Adrenal gland (tissue), 9 donors: ENCODE measurements at regions not wholly inside any gene's neighbourhood (a gene's known extent, or its start where the extent isn't known, plus 50 kb on each side); places are given as distances from the start of the nearest gene placed in this dataset.

Experiments
- DNase-seq, 7 donors: peaks; one replicate each; pipeline ENCODE4 v3.0.0-alpha.2; 2019 to 2020
- H3K27ac ChIP-seq, 5 donors: fragments of 200-600 bp; sonication (generic) in 4 of 5; 1 replicate in 3 of 5; 2 replicates in 2 of 5; pipeline versions ENCODE4 v1.5.1 to v1.8.0; 2016 to 2020; ENCODE audit warnings: mild to moderate bottlenecking in 1 of 5
- H3K27me3 ChIP-seq: fragments of 200-600 bp; 2 replicates; pipeline ENCODE4 v1.8.0; 2021
- H3K36me3 ChIP-seq, 2 donors: fragments of 200-600 bp; replicated peaks in 1 of 2; 1 replicate in 1 of 2; 2 replicates in 1 of 2; pipeline versions ENCODE4 v1.5.1 to v1.8.0; 2018 to 2022
- H3K4me1 ChIP-seq, 2 donors: fragments of 200-600 bp; replicated peaks in 1 of 2; 1 replicate in 1 of 2; 2 replicates in 1 of 2; pipeline versions ENCODE4 v1.5.1 to v1.8.0; 2018 to 2021
- H3K4me3 ChIP-seq, 4 donors: fragments of 200-600 bp; sonication (generic) in 3 of 4; one replicate each; pipeline ENCODE4 v1.5.1; 2016 to 2018
- H3K9me3 ChIP-seq, 3 donors: fragments of 200-600 bp; sonication (generic) in 1 of 3; replicated peaks in 1 of 3; 1 replicate in 2 of 3; 2 replicates in 1 of 3; pipeline versions ENCODE4 v1.5.1 to v1.8.0; 2016 to 2021
- POLR2A ChIP-seq, 2 donors: fragments of 450-650 bp; IDR thresholded peaks; one replicate each; pipeline ENCODE4 v1.6.1; 2017; ENCODE audit warnings: antibody characterized with exemption in 2 of 2, mild to moderate bottlenecking in 2 of 2, moderate library complexity in 1 of 2
- WGBS, 4 donors: extraction: QIAGEN DNeasy Blood & Tissue Kit in 2 of 4; methylation state at CpG; one replicate each; pipeline versions ENCODE4 v1.1.5 to v1.1.7; 2013 to 2017; 5-methylcytosine and 5-hydroxymethylcytosine counted together
- intact Hi-C, 2 donors: fragments of 100-400 bp; cut with DNase I; formaldehyde crosslinking; loops; one replicate each; pipeline versions ENCODE4 v1.14.1 to v1.15.0; 2022 to 2023
- TF ChIP-seq, protein P1 (sequence below), 6 experiments: fragments of 450-650 bp in 4 of 6; fragments of 200-600 bp in 2 of 6; sonication (generic) in 1 of 6; IDR thresholded peaks; 1 replicate in 5 of 6; 2 replicates in 1 of 6; pipeline versions ENCODE4 v1.5.1 to v1.8.0; 2016 to 2021; ENCODE audit warnings: antibody characterized with exemption in 6 of 6, mild to moderate bottlenecking in 2 of 6, moderate library complexity in 1 of 6
- donor health status: healthy with polysubstance abuse.
- donor health status: Bipolar disorder and iron deficiency.
- donor health status: DM: yes; HTN: yes; CAD: no.
- donor health status: DM: no; HTN: no; CAD: no.
- donor health status: DM: no; HTN: no; CAD: no.

DNA sequence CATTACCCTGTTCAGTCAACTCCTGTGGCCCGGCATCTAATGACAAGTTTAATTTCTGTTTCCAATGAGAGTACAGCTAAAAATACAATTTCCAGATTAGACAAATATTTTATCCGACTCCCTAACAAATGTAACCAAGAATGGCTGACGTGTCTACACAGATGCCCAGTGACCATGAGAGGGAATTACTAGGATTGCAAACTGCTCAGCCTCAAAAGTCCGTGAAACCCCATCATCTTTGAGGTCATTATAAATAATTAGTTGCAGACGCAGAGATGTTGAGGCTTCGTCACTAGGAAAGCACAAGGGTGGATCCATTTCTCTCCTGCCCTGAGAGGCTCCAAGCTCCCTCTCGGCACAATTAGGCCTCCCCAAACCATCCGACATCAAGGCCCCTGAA lies 104.1 kb upstream of the ZNF507 start:
- Histone ChIP-seq H3K36me3 (no peaks in the 10 kb centered on the region), H3K4me1 (no peaks in the 10 kb centered on the region), H3K27ac (no peak overlapping the region), H3K4me3 (no peak overlapping the region), H3K9me3 (no peaks in the 10 kb centered on the region), H3K27me3 (no peaks in the 10 kb centered on the region)
- no peak for DNase-seq
- intact Hi-C loops: no loop called here
- WGBS, 4 donors: 73 to 78% (median 76%) methylated on average over 8 of the region's 8 CpGs
- no peak for TF ChIP-seq POLR2A (IDR thresholded peaks at IDR 0.05)
- TF ChIP-seq, protein P1, sequence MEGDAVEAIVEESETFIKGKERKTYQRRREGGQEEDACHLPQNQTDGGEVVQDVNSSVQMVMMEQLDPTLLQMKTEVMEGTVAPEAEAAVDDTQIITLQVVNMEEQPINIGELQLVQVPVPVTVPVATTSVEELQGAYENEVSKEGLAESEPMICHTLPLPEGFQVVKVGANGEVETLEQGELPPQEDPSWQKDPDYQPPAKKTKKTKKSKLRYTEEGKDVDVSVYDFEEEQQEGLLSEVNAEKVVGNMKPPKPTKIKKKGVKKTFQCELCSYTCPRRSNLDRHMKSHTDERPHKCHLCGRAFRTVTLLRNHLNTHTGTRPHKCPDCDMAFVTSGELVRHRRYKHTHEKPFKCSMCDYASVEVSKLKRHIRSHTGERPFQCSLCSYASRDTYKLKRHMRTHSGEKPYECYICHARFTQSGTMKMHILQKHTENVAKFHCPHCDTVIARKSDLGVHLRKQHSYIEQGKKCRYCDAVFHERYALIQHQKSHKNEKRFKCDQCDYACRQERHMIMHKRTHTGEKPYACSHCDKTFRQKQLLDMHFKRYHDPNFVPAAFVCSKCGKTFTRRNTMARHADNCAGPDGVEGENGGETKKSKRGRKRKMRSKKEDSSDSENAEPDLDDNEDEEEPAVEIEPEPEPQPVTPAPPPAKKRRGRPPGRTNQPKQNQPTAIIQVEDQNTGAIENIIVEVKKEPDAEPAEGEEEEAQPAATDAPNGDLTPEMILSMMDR (IDR thresholded peaks at IDR 0.05): no peak

DNA sequence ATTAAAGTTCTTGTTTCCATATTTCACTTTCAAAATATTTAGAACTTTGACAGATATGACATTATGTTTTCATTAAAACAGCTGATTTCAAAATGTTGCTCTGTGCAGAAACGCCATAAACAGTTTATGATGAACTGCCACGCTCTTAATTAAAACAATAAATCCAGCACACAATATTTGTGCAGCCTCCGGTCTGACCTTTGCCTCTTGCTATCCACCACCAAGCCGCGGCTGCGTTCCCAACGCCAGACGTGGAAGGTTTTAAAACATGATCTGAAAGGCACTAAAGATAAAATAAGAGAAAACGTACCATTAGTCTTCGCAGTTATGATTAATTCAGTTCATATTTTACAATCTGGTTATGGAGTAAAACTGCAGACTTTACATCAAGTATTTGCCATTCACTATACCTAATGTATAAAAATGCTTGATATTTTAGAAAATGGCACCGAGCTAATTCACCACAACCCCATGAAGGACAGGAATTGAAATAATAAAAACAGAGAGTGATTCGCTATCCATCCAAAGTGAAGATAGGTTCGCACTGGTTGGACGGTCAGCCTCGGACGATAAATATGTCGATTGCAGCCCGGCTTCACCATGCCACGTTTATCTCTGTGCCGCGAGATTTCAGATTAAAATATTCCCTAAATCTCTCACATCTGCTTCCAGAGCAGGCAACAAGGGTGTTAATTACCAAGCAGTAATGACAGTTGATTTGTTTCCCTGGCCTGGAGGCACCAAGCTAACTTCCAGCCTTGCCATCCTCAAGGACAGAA lies 103.3 kb upstream of the ZNF507 start:
- TF ChIP-seq POLR2A (IDR thresholded peaks at IDR 0.05): no peak
- TF ChIP-seq, protein P1 (IDR thresholded peaks at IDR 0.05): no peak
- WGBS, 4 donors: 66 to 77% (median 72%) methylated on average over 21 of the region's 21 CpGs
- Histone ChIP-seq H3K27ac (no peak overlapping the region), H3K4me3 (no peak overlapping the region), H3K9me3 (no peaks in the 10 kb centered on the region), H3K27me3 (no peaks in the 10 kb centered on the region), H3K4me1 (no peaks in the 10 kb centered on the region), H3K36me3 (no peaks in the 10 kb centered on the region)
- DNase-seq: no peak
- intact Hi-C loops: no loop called here

DNA sequence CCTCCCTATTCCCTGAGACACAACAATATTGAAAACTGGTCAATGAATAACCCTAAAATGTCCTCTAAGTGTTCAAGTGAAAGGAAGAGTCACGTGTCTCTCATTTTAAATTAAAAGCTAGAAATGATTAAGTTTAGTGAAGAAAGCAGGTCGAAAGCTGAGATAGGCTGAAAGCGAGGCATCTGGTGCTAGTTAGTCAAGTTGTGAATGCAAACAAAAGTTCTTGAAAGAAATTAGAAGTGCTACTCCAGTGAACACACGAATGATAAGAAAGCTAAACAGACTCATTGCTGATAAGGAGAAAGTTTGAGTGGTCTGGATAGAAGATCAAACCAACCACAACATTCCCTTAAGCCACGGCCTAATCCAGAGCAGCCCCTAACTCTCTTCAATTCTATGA lies 99.4 kb upstream of the ZNF507 start:
- Histone ChIP-seq H3K27me3 (no peaks in the 10 kb centered on the region), H3K9me3 (no peaks in the 10 kb centered on the region), H3K4me3 (no peak overlapping the region), H3K27ac (no peak overlapping the region), H3K4me1 (no peaks in the 10 kb centered on the region), H3K36me3 (no peaks in the 10 kb centered on the region)
- 51 to 65% (median 58%) methylated on average over 5 of the region's 5 CpGs for WGBS, 4 donors
- DNase-seq: no peak
- no peak for TF ChIP-seq POLR2A (IDR thresholded peaks at IDR 0.05)
- TF ChIP-seq, protein P1 (IDR thresholded peaks at IDR 0.05): no peak
- intact Hi-C loops: no loop called here

DNA sequence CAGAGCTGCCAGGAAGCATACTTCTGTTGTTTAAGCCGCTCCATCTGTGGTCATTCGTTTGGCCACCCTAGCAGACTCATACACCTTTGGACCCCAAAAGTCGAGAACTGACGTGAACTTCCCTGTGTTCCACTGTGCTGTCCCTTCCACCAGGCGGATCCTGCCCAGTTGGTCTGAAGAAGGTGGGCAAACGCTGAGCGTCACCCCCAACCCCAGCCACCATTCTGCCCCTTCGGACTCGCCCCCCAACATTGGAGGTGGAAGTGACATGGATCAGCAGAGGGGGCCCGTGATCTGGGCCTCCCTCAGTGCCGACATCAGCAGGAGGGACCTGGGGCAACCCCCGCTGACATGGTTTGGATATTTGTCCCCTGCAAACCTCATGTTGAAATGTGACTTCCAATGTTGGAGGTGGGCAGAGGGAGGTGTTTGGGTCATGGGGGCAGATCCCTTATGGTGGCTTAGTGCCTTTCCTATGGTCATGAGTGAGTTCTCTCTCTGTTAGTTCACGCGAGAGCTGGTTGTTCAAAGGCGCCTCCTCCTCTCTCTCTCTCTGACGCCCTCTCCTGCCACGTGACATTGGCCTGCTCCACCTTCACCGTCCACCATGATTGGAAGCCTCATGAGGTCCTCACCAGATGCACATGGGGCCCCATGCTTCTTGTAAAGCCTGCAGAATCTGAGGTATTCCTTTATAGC lies 93.6 kb upstream of the ZNF507 start:
- Histone ChIP-seq H3K27ac (no peak overlapping the region), H3K36me3 (no peaks in the 10 kb centered on the region), H3K4me1 (no peaks in the 10 kb centered on the region), H3K27me3 (peaks cover 6% of the 10 kb centered on the region), H3K9me3 (no peaks in the 10 kb centered on the region), H3K4me3 (no peak overlapping the region)
- intact Hi-C loops: no loop called here
- 85 to 92% (median 90%) methylated on average over 12 to 18 of the region's 18 CpGs for WGBS, 4 donors
- TF ChIP-seq, protein P1 (IDR thresholded peaks at IDR 0.05): no peak
- no peak for TF ChIP-seq POLR2A (IDR thresholded peaks at IDR 0.05)
- DNase-seq: no peak
